Glutamatergic neuron (in vitro differentiated cells): ENCODE measurements at regions not wholly inside any gene's neighbourhood (a gene's known extent, or its start where the extent isn't known, plus 50 kb on each side); places are given as distances from the start of the nearest gene placed in this dataset.
A peak's percentile ranks its signal among the peaks of the same experiment; 100 is the strongest.

ENCODE experiments used
- DNase-seq: peaks from one replicate; pipeline ENCODE4 v3.0.0; 2022
- H3K27ac Mint-ChIP-seq: one replicate; pipeline ENCODE4 v1.8.0; 2020; ENCODE audit warnings: mild to moderate bottlenecking, mixed read lengths, inconsistent platforms; ENCODE audit not compliant: unreplicated experiment
- H3K27me3 Mint-ChIP-seq: one replicate; pipeline ENCODE4 v1.8.0; 2020; ENCODE audit warnings: mild to moderate bottlenecking, moderate library complexity, mixed read lengths, inconsistent platforms; ENCODE audit not compliant: unreplicated experiment
- H3K36me3 Mint-ChIP-seq: one replicate; pipeline ENCODE4 v1.8.0; 2020; ENCODE audit warnings: mild to moderate bottlenecking, mixed read lengths, inconsistent platforms; ENCODE audit not compliant: unreplicated experiment
- H3K4me1 Mint-ChIP-seq: one replicate; pipeline ENCODE4 v1.8.0; 2020; ENCODE audit warnings: mild to moderate bottlenecking, low read depth, mixed read lengths, inconsistent platforms; ENCODE audit not compliant: unreplicated experiment
- H3K4me3 Mint-ChIP-seq: one replicate; pipeline ENCODE4 v1.8.0; 2020; ENCODE audit warnings: mild to moderate bottlenecking, mixed read lengths, inconsistent platforms; ENCODE audit not compliant: unreplicated experiment
- H3K9me3 Mint-ChIP-seq: one replicate; pipeline ENCODE4 v1.8.0; 2020; ENCODE audit warnings: mild to moderate bottlenecking, moderate library complexity, mixed read lengths, inconsistent platforms; ENCODE audit not compliant: unreplicated experiment
- CTCF ChIP-seq: fragments of 200-600 bp; sonication (generic); IDR thresholded peaks from one replicate; pipeline ENCODE4 v1.5.0; 2021; ENCODE audit not compliant: partially characterized antibody, unreplicated experiment

GRCh38 chr3:13164893-13165492, 91.8 kb upstream of the IQSEC1 start:
- TF ChIP-seq CTCF = no peak
- Mint-ChIP-seq H3K4me3 (no peak overlapping the region), H3K9me3 (peaks cover 13% of the 10 kb centered on the region), H3K36me3 (peaks cover 14% of the 10 kb centered on the region), H3K27me3 (peaks cover 8% of the 10 kb centered on the region), H3K4me1 (peaks cover 15% of the 10 kb centered on the region), H3K27ac (no peak overlapping the region)
- DNase-seq = no peak

GRCh38 chr3:13163848-13164382, 90.7 kb upstream of the IQSEC1 start:
- H3K4me3 Mint-ChIP-seq = no peak overlapping the region
- H3K4me1 Mint-ChIP-seq = peaks cover 20% of the 10 kb centered on the region
- H3K27me3 Mint-ChIP-seq = peaks cover 8% of the 10 kb centered on the region
- peaks cover 8% of the 10 kb centered on the region for H3K36me3 Mint-ChIP-seq
- DNase-seq = no peak
- H3K27ac Mint-ChIP-seq = no peak overlapping the region
- TF ChIP-seq CTCF = no peak
- peaks cover 10% of the 10 kb centered on the region for H3K9me3 Mint-ChIP-seq

GRCh38 chr3:13162549-13163320, 89.5 kb upstream of the IQSEC1 start:
- Mint-ChIP-seq H3K27me3 (peaks cover 8% of the 10 kb centered on the region), H3K4me1 (peaks cover 20% of the 10 kb centered on the region)
- no peak for TF ChIP-seq CTCF

GRCh38 chr3:13161771-13162535, 88.7 kb upstream of the IQSEC1 start:
- peaks cover 20% of the 10 kb centered on the region for H3K4me1 Mint-ChIP-seq
- H3K27me3 Mint-ChIP-seq = peaks cover 6% of the 10 kb centered on the region
- H3K9me3 Mint-ChIP-seq = peaks cover 7% of the 10 kb centered on the region
- H3K27ac Mint-ChIP-seq = peak overlapping the region; percentile 29
- no peak for TF ChIP-seq CTCF
- H3K36me3 Mint-ChIP-seq = peaks cover 5% of the 10 kb centered on the region
- DNase-seq = no peak
- H3K4me3 Mint-ChIP-seq = no peak overlapping the region

More at GRCh38 chr3:13162549-13163320, 89.5 kb upstream of the IQSEC1 start:
- no peaks in the 10 kb centered on the region for H3K36me3 Mint-ChIP-seq
- no peak overlapping the region for H3K27ac Mint-ChIP-seq
- no peak overlapping the region for H3K4me3 Mint-ChIP-seq
- DNase-seq = no peak
- H3K9me3 Mint-ChIP-seq = peaks cover 7% of the 10 kb centered on the region
